GM19468 (cell line): ENCODE measurements at regions not wholly inside any gene's neighbourhood (a gene's known extent, or its start where the extent isn't known, plus 50 kb on each side); places are given as distances from the start of the nearest gene placed in this dataset.
"Not testable (repeated sequence)": the region's sequence is repeated elsewhere in the genome, so short reads cannot be mapped to it uniquely, and the experiment has no call there.

Experiments used
- ATAC-seq: cut with Tn5 transposase; IDR thresholded peaks from one replicate; pipeline ENCODE4 v1.9.1; 2021; ENCODE audit warnings: mild to moderate bottlenecking, moderate library complexity, moderate number of reproducible peaks; ENCODE audit not compliant: unreplicated experiment; ENCODE audit errors: extremely low read depth

DNA sequence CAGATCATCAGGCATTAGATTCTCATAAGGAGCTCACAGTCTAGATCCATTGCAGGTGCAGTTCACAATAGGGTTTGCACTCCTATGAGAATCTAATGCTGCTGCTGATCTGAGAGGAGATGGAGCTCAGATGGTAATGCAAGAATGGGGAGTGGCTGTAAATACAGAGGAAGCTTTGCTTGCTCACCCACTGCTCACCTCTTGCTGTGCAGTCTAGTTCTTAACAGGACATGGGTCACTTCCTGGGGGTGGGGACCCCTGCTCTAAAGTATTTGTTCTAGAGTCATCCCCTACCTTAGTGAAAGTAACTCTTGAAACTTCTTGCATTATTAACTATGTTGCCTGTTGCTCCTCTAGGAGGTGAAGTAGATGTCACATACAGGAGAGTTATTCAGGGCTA, 171.3 kb upstream of the PARD3B start:
- ATAC-seq: no peak

DNA sequence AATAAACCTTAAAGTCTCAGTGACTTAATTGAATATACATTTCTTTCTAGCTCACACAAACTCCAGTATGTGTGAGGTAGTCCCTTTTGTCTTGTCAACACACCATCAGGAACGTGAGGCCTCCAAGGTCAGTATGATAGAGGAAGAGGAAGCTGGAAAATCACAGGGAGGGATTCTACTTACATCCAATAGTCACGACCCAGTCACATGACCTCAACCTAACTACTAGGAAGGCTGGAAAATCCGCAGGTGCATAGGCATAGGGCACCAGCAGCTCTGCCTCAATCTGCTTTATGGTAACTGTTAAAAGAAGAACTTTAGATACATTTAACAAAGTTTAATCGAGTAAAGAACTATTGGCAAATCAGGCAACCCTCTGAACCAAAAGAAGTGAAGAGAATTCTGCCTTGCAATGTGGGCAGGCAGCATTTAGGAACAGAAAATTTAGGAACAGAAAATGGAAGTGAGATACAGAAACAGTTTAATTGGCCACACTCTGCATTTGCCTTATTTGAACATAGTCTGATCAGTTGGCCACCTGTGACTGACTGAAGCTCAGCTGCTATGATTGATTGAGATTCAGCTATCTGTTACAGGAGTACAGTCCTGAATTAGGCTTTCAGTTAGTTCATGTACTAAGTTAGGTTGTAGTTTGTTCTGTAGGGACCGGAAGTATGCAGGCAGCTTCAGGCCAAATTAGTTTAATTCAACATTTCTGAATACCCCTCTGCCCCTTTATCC, 165.0 kb upstream of the PARD3B start:
- ATAC-seq: no peak

DNA sequence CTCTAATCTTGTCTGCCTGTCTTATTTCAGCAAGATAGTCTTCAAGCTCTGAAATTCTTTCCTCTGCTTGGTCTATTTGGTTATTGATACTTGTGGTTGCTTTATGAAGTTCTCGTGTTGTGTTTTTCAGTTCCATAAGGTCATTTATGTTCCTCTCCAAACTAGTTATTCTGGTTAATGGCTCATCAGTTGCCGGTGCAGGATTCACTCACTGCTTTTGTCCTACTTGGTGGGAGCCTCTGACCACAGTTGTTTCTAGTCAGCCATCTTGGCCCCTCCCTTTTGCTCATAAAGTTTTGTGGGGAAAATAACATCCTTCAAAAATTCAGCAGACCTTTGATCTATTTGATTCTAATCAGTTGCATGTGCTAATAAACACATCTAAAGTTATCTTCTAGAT, 158.6 kb upstream of the PARD3B start:
- no peak for ATAC-seq

DNA sequence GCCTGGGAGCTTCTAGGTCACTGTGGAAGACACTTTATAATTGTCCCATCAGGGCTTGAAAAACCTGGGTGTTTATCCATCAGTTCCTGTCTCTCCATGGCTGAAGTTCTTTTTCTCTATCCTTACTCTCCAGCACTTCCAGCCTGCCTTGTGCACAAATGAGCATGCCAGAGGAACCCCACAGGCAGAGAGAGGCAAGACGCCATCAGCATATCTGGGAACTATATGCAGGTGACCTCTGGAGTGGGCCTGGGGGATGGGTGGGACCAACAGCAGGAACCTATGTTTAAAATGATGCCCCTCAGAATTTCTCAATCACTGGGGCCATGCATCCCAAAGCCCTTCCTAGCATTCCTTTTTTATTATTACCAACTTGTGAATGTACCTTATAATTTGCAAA, 156.2 kb upstream of the PARD3B start:
- ATAC-seq: no peak

DNA sequence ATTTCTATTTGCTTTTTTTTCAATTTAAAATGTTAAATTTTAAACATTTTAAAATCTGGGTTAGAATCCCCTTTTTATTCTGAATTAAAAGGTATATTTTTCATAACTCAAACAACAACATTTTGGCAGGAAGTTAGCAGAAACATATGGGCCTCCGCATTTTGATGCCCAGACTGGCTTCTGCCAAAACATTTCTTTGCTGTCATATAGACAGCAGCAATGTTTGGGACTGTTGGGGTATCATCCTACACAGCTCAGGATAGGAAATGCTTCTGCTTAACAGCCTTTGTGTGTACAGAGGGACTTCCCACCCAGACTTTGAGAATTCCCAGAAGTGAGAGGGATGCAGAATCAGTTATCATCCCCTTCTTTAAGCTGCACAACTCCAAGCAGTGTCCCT, 155.4 kb upstream of the PARD3B start:
- ATAC-seq: no peak

DNA sequence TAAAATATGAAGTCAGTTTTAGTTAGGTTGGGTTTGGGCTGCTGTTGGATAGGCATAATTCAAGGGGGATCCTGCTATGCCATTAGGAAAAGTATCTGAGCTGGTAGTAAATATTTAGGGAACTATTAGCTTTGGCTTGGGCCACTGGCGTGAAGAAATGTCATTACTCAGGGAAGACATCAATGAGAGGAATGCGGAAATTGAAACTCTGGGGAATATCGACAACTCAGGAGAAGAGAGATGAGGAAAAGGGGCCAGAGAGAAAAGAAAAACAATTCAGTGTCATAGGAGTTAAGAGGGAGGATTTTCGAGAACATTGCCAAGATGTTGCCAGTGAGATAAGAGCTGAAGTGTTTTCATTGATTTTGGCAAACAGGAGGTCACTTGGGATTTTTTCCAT, 149.7 kb upstream of the PARD3B start:
- ATAC-seq: no peak

DNA sequence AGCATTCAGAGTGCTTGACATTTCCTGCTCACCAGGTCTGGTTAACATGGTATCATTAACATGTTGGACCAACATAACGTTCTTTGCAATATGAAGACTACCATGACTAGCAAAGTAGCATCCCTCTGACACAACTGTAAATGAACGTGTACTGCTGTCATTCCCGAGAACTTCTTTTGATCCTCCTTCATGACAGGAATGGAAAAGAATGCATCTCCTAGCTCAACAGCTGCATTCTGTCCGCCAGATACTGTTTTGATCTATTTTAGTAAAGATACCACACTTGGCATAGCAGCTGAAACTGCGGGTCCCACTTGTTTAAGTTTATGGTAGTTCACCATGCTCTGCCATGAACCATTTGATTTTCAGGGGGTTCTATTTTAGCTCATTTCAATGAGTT, 144.2 kb upstream of the PARD3B start:
- no peak for ATAC-seq

DNA sequence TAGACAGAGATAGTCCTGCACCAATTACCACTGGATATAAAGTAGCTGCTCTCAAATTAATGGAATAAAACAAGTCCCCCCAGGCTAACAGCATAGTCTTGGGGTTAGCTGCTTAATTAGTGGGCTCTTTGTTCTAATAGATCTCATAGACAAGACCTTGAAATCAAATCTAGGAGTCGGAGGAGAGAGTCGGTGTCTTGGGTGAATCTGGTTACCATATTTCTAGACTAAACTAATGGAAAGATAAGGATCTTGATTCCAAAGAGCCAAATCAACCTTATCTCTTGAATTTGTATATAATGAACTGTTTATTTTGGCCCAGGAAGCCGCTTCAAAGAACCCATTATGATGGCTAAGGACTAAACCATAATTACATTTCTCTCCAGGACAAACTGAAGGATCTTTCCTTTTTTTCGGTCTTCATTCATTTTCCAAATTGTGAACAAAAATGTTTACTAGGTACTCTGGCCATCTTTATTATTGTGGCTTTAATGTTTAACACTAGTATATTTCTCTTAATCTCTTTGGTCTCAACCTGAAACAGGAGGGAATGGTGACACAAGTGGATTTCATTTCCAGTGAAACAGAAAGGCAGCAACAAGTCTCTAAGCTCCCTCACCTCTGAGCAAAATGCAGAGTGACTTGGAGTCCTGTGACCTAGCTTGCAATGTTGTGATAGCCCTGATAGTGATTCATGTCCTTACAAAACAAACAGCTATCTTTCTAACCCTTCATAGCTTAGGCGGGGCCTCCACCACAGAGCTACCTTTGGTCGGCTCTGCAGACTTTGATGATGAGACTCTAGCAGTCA, 137.9 kb upstream of the PARD3B start:
- no peak for ATAC-seq

DNA sequence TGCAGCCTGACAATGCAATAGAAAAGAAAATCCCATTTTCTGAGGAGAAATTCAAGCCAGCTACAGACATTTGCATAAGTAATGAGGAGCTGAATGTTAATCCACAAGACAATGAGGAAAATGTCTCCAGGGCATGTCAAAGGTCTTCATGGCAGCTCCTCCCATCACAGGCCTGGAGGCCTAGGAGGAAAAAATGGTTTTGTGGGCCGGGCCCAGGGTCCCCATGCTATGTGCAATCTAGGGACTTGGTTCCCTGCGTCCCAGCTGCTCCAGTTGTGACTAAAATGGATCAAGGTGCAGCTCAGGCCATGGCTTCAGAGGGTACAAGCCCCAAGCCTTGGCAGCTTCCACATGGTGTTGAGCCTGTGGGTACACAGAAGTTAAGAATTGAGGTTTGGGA, 132.5 kb upstream of the PARD3B start:
- not testable (repeated sequence) for ATAC-seq

DNA sequence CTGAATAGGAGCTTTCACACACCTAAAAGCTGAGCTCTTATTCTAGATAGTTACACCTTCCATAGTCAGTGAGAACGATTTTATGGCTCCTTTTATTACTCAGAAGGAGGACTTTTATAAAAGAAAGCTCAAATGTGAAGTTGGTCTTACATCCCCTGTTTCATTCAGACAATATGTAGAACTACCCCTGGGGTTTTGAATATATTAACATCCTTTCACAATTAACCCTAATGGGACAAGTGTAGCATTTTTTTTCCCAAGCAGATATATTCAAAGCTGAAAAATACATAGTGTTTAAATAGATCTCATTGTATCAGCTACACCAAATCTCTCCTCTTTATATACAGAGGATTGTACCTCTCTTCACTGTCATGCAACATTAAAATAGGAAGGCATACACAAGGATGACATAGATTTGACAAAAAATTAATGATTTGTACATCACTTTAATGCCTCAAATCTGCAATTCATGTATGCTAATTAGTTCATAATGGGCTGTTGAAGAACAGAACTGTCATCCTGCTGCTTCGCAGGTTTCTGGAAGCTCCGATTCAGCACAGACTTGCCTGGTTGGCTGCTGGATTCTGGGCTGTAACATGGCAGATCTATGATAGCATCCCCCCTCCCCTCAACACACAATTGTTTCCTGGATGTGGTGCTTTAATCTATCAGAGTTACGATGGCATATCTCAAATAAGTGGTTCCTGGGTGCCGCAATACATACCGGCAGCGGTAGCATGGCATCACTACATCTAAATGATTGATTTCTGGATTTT, 129.7 kb upstream of the PARD3B start:
- no peak for ATAC-seq

DNA sequence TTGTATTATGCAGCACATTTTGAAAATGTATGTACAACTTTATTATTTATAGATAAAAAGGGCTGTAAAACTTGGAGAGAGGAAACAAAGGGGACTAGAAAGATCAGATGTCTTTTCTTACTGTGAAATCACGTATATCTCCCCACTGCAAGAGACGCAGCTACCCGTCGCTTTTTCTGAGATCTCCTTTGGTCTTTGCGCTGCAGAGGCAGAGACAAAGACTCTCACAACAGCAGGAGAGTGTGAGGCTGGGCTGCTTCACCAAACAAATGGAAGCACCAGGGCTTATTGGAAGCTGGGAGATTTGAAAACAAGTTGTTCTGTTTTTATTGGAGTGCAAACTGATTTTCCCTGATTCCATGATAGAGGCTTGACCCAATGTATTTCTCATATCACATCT, 129.0 kb upstream of the PARD3B start:
- ATAC-seq: no peak

DNA sequence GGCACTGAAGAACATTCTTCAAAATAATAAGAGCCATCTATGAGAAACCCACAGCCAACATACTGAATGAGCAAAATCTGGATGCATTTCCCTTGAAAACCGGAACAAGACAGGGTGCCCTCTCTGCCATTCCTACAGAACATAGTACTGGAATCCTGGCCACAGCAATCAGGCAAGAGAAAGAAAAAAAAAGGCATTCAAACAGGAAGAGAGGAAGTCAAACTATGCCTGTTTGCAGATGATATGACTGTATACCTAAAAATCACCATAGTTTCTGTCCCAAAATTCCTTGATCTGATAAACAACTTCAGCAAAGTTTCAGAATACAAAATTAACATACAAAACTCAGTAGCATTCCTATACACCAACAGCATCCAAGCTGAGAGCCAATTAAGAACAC, 119.5 kb upstream of the PARD3B start:
- no peak for ATAC-seq

DNA sequence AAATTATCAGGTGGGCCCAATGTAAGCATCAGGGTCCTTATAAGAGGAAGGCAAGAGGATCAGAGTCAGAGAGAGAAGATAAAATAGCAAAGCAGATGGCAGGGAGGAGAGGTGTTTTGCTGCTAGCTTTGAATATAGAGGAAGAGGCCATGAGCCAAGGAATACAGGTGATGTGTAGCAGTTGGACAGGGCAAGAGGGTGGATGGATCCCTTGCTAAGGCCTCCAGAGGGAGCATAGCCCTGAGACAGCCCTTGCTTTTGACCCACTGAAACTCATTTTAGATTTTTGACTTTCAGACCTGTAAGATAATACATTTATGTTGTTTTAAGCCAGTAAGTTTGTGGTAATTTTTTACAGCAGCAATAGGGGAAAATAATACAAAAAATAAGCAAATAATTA, 116.6 kb upstream of the PARD3B start:
- no peak for ATAC-seq

DNA sequence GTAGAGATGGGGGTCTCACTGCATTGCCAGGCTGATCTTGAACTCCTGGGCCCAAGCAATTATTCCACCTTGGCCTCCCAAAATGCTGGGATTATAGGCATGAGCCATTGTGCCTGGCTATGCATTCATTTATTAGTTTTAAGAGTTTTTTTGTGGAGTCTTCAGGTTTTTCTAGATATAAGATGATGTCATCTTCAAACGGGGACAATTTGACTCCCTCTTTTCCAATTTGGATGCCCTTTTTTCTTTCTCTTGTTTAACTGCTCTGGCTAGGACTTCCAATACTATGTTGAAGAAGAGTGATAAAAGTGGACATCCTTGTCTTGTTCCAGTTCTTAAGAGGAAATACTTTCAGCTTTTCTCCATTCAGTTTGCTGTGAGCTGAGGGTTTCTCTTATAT, 113.7 kb upstream of the PARD3B start:
- no peak for ATAC-seq

DNA sequence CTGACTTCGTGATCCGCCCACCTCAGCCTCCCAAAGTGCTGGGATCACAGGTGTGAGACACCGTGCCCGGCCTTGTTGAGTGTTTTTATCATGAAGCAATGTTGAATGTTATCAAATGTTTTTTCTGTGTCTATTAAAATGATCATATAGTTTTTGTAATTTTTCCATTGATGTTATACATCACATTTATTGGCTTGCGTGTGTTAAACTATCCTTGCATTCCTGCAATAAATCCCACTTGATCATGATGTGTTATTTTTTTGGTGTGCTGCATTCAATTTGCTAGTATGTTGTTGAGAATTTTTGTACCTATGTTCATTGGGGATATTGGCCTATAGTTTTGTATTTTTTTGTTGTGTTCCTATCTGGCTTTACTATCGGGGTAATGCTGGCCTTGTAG, 113.1 kb upstream of the PARD3B start:
- ATAC-seq: no peak

DNA sequence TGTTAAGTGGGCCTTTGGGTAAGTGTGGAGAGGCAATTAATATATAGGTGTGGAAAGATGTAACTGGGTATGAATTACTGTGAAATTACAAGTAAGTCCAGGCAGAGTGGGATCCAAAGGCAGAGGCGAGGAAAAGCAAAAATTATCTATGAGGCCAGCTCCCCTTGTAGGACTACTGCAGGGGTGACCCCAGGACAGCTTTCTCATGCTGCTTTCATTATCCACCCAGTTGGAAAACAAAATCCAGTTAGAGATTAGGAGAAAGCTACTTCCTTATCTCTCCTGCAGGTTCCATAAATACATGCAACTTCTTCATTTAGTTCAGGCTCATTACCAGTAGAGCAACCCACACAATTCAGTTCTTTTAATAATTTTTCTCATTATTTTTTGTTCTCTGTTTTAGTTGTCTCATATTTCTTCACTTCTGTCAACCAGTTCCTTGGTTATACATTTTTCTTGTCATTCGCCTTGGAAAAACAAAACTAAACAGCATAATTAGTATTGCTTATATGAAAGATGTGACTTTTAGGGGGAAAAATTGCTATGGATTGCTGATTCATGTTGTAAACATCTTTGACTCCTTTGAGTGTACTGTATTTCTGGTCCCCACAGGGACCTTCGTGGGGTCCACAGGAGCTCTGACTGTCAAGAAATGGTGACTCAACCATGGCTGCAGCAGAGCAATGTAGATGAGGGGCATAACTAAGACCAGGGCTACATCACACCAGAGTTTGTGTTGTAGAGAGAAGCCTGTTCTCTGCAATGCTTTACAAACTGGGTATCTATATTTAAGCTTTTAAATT, 110.4 kb upstream of the PARD3B start:
- ATAC-seq: no peak

DNA sequence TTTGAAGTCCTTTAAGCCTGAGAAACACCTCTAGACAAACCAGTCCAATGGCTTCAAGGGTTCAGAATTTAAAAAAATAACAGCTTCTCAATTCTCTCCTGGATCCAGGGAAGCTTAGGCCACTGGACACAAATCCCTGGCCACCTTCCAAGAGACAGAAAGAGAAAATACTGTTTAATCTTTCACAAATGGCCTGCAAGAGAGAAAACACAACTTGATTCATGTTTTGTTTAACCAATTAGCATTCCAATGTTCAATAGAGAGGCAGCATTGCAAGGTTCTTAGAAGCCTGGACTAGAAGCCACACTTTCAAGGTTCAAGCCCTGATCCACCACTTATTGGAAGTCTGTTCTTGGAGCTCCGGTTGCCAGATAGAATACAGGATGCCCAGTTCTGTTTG, 109.0 kb upstream of the PARD3B start:
- ATAC-seq: no peak

DNA sequence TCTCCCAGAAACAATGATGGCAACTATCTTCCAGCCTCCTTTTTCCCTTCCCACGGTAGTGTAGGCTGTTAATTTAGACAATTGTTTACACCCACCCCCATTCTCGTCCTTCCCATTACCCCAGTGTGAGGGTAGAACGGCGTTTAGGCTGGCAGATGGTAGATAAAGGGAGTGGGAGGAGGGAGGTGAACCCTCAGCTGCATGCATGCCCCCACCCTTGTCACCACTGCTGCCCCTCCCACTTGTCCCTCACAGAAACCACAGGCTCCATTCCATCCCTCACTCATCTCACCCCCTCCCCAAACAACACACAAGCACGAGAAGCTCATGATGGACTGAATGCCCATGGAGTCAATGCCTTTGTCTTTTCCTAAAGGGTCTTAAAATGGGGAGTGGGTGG, 107.9 kb upstream of the PARD3B start:
- no peak for ATAC-seq

DNA sequence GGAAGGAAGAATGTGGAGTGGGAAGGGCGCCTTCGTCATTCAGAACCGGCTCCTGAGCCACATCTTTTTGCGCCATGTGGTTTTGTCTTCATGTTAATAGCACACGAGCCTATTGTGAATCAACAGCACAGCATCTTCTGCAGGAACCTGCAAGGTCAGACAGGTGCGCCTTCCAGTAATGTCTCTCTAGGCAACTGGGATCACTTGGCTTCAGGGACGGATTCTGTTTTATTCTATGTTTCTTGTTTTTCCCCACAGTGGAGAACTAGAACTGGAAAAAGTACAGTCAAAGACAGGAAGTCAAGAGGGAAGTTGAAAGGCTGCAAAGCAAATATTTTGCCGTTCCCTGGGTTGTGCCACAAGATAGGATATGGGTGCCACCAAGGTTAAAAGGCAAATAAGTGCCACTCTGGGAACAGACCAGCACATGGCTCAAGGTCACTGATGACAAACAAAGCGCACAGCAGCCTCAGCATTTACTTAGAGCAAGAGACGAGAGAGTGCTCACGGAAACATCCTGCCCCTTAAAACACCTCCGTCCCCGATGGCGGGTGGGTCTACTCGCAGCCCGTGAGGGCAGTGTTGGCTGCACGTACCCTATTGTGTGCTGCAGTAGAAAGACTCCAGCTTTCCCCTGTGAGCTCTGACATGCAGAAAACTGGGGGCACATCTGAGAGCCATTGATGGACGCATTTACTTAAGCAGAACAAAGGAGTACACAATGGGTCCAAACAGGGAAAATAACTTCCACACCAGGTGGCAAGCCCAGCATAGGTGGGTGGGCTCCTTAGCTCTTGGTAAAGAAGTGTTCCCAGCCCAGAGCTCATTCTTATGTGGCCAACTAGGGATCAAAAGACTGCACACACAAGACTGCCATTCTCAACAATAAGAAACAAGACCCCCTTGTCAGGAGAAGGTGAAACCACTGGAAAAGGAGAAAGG, 107.2 kb upstream of the PARD3B start:
- ATAC-seq: no peak
